ENCODE measurements at regions not wholly inside any gene's neighbourhood (a gene's known extent, or its start where the extent isn't known, plus 50 kb on each side); places are given as distances from the start of the nearest gene placed in this dataset.

GRCh38 chr1:185578293-185578692 lies 155.9 kb upstream of the HMCN1 start:
- DNase-seq (ENCODE audit: low spot score) = no peak

DNA sequence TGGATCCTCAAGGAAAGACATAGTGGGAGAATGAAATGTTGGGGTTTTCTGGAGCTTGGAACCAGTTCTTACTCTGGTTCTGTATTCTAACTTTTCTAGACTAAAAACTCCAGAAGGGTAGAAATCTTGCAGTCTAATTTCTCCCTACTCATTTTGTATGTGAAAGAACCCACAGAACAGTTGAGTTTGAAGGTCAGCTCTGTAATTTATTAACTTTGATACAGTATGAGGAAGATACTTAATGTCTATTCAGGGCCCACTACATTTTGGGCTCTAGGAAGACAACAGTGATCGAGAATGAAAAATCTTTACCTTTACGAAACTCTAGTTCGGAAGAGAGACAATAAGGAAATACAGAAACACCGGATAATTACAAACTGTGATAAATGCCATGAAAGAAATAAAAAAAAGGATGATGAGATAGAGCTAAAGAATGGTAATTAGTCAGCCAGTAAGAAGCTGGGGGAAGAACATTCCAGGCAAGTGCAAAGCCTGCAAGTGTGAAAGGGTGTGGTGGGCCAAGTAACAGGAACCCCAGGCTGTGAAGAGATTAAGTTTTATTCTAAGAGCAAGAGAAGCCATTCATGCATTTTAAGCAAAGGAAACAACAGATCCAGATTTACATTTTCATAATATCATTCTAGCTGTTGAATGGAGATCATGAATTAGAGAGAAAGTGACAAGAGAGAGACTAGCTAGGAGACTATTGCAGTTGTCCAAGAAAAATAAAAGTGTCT lies 159.9 kb upstream of the HMCN1 start:
- no peak for DNase-seq (ENCODE audit: low spot score)

- DNase-seq (ENCODE audit: low spot score) = no peak
Observed at GRCh38 chr1:185573677-185574076, 160.5 kb upstream of the HMCN1 start.

GRCh38 chr1:185573162-185573561 lies 161.0 kb upstream of the HMCN1 start:
- no peak for DNase-seq (ENCODE audit: low spot score)

- no peak for DNase-seq (ENCODE audit: low spot score)
Observed at GRCh38 chr1:185570962-185571361, 163.2 kb upstream of the HMCN1 start.

DNA sequence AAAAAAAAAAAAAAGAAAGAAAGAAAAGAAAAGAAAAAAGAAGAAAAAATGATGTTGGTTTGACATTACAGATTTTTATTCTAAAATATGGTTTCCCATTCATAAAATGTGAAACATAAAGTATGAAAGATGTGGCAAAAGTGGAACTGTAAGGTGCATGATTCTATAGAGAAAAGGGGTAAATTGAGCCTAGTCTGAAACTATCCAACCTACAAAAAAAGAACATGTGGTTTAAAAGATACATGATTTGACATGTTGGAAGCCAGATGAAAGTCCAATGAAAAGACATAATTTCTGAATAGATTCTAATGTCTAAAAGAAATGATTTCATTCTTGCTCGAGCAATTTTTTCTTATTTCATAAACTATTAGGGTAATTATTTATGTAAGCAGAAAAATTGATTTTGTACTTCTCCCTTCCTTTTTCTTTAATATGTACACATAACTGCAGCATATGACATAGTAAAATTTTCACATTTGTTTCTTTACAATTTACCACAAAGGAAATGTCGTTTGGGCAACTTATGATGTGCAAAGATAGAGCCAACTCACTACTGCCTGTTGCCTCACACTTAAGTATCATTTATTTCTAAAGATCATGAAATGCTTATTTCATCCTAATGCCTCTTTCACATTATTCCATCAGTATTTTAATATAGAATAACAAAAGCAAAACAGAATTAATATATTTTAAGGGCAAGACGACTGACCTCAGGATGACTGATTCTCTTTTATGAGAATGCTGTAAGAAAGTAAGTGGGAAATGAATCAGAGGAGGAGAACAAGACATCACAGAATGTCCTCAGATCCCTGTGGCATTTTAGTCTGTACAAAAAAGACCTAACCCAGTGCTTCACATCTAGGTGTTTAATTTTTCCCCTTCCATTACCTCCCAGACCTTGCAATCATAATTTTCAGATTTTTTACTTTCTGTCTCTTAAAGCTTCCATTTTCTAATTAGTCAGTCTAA lies 165.8 kb upstream of the HMCN1 start:
- DNase-seq (ENCODE audit: low spot score) = no peak

DNA sequence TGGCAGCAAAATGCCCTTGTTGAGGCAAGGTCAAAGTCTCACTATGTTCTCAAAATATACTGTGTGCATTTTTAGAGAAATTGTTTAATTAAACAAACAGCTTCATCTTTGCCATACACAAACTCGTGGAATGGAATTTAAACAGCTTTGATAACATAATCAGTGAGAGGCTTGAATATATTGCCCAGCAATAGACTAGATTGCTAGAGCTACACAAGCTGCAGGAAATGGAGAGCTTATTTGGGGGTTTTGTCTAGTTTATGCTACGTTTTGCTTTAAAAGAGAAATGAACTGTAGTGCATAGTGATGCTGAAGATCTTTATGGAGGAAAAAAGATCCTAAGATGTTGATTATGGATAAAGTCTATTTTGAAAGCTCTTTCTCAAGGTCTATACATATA lies 166.8 kb upstream of the HMCN1 start:
- no peak for DNase-seq (ENCODE audit: low spot score)

- DNase-seq (ENCODE audit: low spot score) = no peak
Observed at GRCh38 chr1:185566995-185567394, 167.2 kb upstream of the HMCN1 start.

DNA sequence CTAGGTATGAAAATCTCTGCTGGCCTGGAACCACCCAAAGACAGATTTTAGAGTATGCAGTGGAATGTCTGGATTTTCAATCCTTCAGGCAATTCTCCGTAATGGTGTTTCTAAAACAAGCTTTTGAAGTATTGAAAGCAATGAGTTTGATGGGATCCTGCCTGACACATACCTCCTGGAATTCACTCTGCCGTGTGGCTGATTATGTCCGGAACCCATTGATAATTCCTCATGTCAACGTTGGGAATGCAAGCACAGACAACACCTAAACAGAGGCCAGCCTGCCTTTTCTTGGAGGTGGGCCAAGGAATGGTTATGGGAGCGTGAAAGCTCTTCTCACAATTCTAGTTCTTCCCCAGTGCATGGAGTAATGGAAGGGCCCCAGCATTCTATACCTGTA lies 168.9 kb upstream of the HMCN1 start:
- peak; percentile 36 for DNase-seq (ENCODE audit: low spot score)

DNA sequence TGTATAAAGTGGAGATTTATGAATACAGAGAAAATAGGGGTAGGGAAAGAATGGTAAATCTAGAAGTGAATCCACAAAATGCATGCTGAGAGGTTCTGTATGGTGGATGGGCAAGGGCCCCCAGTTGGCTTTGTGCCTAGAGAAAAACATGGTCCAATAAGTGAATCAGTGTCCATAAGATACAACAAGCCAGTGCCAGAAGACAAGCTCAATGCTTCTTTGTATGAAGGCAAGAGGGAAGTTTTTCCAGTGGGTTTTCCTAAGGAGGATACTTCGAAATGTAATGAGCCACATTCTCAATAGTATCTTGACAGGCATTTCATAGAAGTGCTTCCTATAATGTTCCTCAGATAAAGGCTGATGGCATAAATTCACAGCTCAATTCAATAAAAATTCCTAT lies 169.4 kb upstream of the HMCN1 start:
- DNase-seq (ENCODE audit: low spot score) = no peak

- no peak for DNase-seq (ENCODE audit: low spot score)
Observed at GRCh38 chr1:185562461-185563359, 171.5 kb upstream of the HMCN1 start.

- no peak for DNase-seq (ENCODE audit: low spot score)
Observed at GRCh38 chr1:185561629-185562028, 172.6 kb upstream of the HMCN1 start.

DNA sequence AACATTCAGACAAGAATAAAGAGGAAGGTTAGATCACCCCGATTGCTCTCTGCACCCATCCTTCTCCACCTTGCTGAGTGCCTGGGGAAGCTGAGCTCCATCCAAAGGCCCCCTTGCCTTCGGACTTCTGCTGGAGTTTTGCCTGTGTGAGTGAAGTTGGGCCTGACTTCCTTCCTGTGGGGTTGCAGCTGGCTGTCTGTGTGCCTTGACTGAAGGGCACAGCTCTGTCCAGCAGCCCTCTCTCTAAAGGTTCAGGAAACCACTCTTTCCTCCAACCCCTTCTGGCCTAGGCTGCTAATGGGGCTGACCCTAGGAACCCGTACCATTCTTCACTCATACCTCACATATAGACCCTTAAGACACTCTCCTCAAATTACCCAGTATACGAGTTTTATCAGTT lies 173.4 kb upstream of the HMCN1 start:
- DNase-seq (ENCODE audit: low spot score) = no peak

DNA sequence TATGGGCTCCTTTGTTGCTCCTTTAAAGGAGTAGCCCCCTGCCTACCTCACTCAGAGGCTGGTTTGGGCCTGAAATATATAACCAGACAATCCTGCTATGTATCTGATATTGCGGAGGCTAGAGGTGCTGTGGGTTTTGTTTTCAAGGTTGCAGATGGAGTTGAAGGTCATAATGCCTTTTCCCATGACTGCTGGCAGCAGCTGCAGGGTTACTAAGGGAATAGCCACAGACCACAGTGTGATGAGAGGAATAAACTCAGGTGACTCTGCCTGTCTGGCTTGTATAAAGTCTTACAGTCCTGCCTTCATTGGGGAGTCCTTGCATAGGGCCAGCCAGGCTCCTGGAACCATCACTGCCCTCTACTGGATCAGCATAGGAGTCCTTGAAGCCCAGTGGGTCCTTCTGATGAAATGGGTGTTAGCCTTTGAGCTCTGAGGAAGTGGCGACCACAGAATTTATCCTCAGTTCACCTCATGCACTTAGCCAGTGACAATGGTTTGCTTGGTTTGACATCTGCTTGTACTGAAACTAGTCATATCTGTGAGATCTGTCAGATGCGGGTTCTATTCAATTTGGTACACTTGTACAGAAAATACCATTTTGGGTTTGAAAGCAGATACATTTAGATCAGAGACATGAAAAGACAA lies 174.4 kb upstream of the HMCN1 start:
- DNase-seq (ENCODE audit: low spot score) = peak; percentile 86

DNA sequence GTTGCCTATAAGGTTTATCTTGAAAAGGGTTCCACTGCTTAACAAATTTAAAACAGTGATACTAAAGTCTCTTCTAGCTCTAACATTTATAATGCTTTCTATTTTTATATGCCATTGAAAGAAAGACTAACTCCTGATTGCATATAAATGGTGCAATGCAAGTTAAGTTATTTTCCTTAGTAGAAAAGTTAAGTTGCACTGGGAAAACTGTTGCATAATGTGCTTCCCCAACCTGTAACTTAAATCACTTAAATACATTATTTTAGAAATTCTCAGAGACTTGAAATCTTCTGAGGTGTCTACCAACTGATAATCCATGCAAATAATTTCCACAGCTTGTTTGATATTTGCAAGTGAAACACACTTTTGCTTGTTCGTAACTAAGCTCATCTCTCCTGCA lies 175.0 kb upstream of the HMCN1 start:
- no peak for DNase-seq (ENCODE audit: low spot score)

DNA sequence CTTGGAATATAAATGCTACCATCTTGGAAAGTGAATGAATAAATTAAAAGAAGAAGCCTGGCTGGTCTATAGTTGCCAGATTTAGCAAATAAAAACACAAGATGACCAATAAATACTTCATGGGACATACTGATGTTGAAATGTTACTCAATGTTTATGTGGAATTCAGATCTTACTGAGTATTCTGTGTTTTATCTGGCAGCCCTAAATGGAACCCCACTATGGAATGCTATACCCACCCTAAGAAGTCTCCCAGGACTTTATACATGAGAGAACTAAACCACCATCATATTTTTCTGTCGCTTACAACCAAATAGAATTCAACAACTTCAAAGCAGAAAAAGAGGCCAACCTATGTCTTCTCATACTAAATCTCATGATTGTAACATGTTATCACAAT lies 177.6 kb upstream of the HMCN1 start:
- no peak for DNase-seq (ENCODE audit: low spot score)

GRCh38 chr1:185555743-185556142 lies 178.4 kb upstream of the HMCN1 start:
- no peak for DNase-seq (ENCODE audit: low spot score)

DNA sequence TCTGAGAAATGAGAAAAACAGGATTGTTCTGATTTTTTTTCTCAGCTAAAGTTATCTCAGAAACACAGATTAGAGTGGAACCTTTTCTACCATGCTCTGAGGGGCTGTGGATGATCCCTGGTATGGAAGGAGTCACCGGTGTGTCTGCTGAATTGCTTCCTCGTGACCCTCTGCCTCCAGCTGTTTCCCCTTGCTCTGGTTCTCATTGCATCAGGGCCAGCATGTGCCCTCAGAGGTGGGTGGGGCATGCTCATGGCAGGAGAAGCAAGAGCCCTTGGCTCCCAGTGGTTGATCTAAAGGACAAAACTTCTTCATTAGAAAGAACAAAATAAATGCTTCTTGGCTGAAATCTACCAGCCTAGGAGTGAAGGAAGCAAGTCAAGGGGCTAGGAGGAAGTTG lies 183.2 kb upstream of the HMCN1 start:
- no peak for DNase-seq (ENCODE audit: low spot score)

GRCh38 chr1:185549906-185550305 lies 184.3 kb upstream of the HMCN1 start:
- no peak for DNase-seq (ENCODE audit: low spot score)

DNA sequence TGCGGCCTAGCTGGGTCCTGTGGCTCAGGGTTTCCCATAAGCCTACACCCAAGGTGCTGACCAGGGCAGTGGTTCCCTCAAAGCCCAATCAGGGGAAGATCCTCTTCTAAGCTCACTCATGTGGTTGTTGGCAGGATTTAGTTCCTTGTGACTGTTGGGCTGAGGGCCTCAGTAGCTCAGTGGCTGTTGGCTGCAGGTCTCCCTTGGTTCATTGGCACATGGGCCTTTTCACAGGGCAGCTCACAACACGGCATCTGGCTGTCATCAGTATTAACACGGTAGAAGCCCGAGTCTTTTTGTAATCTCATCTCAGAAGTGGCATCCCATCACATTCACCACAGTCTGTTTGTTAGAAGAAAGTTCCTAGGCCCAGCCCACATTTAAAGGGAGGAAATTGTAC lies 188.2 kb upstream of the HMCN1 start:
- no peak for DNase-seq (ENCODE audit: low spot score)

DNA sequence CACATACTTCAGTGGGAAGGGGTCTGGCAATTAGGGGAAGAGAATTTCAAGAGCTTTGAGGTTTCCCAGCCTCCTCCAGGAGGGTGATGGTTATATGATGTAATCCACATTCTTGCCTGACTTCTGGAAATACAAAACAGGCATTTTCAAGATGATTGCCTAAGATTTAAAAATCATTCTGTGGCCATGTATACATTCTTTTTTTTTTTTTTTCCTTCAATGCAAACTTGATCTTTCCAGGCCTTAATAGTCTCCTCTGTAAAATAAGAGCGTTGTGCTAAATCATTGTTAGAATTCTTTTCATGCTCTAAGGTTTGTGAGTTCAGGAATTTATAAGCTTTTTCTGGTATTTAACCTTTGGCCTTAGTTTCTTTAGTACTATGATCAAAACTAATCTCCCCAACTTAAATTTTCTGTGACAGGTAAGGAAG lies 192.3 kb upstream of the HMCN1 start:
- no peak for DNase-seq (ENCODE audit: low spot score)

GRCh38 chr1:185540295-185540694 lies 193.9 kb upstream of the HMCN1 start:
- DNase-seq (ENCODE audit: low spot score) = no peak

Measured in iPS-NIHi11 (cell line).